ENCODE measurements at regions not wholly inside any gene's neighbourhood (a gene's known extent, or its start where the extent isn't known, plus 50 kb on each side); places are given as distances from the start of the nearest gene placed in this dataset.
"Not testable (repeated sequence)": the region's sequence is repeated elsewhere in the genome, so short reads cannot be mapped to it uniquely, and the experiment has no call there.

DNA sequence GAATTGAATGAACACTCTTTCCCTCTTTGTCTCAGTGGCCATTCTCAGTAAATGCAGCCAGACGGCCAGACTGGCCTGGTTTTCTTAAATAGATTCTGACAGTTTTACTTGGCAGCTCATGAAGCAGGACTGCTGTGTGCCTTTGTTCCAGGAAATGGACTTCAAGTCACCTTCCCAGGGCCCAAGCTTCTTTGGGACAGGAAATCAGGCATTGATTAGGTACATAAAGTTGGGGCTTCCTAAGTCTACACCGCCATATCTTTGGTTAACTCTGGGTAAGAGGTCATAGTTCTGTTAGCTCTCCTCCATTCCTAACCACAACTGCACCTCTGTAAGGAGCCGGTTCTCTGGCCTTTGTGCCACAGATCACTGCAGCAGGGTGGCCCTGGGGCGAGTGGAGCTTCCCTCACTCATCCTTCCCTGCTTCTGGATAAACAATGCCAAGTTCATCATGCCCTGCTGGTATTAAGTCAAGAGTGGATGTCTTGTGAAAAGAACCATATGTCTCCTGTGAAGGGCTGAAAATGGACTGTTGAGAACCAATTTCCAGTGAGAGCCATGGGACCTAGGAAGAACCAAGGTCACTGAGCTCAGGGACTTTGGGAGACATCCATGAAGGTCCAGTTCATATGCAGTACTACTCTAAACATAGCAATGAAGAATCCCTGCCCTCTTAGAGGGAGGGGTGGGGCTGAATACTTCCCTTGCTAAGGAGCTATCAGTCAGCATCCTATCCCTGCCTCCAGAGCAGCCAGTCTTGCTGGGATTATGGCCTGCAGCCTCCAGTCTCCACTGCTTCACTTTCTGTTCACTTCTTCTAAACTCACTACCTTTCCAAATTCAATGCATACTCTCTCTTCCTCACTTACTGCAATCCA is 122.6 kb upstream of the XPO1 start:
- TF ChIP-seq, protein P1, sequence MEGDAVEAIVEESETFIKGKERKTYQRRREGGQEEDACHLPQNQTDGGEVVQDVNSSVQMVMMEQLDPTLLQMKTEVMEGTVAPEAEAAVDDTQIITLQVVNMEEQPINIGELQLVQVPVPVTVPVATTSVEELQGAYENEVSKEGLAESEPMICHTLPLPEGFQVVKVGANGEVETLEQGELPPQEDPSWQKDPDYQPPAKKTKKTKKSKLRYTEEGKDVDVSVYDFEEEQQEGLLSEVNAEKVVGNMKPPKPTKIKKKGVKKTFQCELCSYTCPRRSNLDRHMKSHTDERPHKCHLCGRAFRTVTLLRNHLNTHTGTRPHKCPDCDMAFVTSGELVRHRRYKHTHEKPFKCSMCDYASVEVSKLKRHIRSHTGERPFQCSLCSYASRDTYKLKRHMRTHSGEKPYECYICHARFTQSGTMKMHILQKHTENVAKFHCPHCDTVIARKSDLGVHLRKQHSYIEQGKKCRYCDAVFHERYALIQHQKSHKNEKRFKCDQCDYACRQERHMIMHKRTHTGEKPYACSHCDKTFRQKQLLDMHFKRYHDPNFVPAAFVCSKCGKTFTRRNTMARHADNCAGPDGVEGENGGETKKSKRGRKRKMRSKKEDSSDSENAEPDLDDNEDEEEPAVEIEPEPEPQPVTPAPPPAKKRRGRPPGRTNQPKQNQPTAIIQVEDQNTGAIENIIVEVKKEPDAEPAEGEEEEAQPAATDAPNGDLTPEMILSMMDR (IDR thresholded peaks at IDR 0.05) = no peak
- TF ChIP-seq ZFX (IDR thresholded peaks at IDR 0.05; ENCODE audit: borderline replicate concordance) = no peak
- no peak overlapping the region for H3K27ac ChIP-seq

DNA sequence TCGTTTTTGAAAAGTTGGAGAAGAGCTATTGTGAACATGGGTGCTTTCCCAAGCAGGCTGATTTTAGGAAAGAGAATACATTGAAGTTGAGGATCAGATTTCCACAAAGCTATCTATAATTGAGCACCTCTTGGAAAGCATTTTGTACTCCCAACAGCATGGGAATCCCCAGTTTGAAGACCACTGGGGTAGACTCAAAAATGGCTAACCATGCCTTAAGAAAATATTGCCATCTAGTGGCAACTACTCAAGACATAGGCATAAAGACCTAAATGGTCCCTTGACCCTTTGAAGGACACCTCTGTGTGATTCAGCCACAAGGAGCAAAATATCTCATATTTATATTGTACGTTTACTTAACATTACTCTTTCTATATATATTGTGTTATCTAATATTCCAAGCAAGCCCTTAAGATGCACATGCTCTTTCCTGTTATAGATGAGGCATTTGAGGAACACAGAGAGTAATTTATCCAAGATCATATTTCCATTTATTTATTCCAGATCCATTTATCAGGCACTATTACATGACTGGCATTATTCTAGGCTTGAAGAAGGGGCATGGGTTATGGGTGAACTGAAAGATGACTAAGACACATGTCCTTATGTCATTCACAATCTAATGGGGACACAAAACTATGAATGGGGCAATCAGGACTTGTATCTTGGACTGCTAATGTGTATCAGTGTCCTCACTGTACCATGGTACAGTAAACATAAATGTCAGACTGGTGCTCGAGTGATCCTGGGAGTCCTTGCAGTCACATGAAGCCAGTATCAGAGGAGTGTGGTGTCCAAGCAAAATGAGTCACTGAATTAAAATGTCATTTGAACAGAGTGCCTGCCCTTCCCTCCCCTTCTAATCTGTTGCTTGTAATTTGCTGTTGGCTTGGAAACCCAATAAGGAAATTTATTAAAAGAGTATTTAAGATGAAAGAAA is 121.0 kb upstream of the XPO1 start:
- H3K27ac ChIP-seq = no peak overlapping the region
- TF ChIP-seq, protein P1 (IDR thresholded peaks at IDR 0.05) = peak; percentile 79
- no peak for TF ChIP-seq ZFX (IDR thresholded peaks at IDR 0.05; ENCODE audit: borderline replicate concordance)

DNA sequence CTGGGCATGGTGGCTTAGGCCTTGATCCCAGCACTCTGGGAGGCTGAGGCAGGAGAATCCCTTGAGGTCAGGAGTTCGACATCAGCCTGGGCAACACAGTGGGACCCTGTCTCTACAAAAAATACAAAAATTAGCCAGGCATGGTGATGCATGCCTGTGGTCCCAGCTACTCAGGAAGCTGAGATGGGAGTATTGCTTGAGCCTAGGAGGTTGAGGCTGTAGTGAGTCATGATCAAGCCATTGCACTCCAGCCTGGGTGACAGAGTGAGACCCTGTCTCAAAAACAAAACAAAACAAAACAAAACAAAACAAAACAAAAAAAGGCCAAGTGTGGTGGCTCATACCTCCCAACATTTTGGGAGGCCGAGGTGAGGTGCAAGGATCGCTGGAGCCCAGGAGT is 111.8 kb upstream of the XPO1 start:
- H3K27ac ChIP-seq = not testable (repeated sequence)

DNA sequence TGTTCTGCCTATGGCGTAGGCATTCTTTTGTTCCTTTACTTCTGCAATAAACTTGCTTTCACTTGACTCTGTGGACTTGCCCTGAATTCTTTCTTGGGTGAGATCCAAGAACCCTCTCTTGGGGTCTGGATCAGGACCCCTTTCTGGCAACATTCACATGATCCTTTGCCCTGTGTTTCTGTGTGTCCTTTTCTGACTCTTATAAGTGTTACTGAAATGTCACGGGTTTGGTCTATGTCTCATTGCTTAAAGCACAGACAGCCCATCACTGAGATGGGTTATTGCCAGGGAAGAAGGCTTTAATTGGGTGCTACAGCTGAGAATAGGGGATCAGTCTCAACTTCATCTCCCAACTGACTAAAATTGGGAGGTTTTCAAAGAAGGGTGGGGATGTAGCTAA is 110.9 kb upstream of the XPO1 start:
- no peak overlapping the region for H3K27ac ChIP-seq
- no peak for TF ChIP-seq ZFX (IDR thresholded peaks at IDR 0.05; ENCODE audit: borderline replicate concordance)
- TF ChIP-seq, protein P1 (IDR thresholded peaks at IDR 0.05) = no peak

DNA sequence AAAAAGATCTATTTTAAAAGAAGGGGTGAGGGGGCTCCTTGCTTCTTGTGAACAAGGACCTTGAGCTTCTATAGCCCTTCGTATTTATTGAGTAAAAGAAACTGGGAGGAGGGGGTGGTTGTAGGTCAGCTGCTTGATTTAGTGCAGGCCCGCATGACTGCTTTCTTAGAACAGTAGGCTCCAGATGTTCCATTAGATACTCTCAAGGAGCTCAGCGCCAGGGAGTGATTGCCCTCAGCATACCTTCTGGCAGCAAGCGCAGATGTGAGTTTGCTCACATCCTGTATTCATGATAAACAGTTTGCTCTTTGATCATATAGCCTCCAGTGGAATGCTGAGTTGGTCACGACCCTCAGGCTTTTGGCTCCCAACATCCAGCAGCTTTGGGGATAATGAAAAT is 108.9 kb upstream of the XPO1 start:
- no peak overlapping the region for H3K27ac ChIP-seq
- TF ChIP-seq, protein P1 (IDR thresholded peaks at IDR 0.05) = no peak
- TF ChIP-seq ZFX (IDR thresholded peaks at IDR 0.05; ENCODE audit: borderline replicate concordance) = no peak

DNA sequence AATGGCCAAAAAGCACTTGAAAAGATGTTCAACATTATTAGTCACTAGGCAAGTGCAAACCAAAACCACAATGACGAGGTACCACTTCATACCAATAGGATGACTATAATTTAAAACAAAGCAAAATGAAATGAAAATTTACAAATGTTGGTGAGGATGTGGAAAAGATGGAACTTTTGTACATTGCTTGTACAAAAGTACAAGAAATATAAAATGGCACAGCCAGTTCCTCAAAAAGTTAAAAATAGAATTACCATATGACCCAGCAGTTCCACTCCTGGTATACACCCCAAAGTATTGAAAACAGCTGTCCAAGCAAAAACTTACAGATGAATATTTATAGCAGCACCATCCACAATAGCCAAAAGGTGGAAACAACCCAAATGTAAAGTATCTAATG is 107.8 kb upstream of the XPO1 start:
- H3K27ac ChIP-seq = no peak overlapping the region
- no peak for TF ChIP-seq ZFX (IDR thresholded peaks at IDR 0.05; ENCODE audit: borderline replicate concordance)
- TF ChIP-seq, protein P1 (IDR thresholded peaks at IDR 0.05) = no peak

DNA sequence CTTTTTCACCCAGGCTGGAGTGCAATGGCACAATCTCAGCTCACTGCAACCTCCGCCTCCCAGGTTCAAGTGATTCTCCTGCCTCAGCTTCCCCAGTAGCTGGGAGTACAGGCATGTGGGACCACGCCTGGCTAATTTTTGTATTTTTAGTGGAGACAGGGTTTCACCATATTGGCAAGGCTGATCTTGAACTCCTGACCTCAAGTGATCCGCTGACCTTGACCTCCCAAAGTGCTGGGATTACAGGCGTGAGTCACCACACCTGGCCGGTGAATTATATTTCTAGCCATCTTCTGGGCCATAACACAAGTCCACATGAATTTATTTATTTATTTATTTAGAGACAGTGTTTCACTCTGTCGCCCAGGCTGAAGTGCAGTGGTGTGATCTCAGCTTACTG is 105.0 kb upstream of the XPO1 start:
- H3K27ac ChIP-seq = not testable (repeated sequence)

DNA sequence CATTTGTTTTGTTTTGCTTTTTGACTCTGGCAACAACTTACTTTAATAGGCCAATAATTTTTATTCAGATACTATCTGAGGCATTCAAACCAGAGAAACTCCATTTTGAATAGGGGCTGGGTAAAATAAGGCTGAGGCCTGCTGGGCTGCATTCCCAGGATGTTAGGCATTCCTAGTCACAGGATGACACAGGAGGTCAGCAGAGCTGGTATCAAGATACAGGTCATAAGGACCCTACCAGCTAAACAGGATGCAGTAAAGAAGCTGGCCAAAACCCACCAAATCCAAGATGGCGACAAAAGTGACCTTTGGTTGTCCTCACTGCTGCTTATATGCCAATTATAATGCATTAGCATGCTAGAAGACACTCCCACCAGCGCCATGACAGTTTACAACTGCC is 102.2 kb upstream of the XPO1 start:
- H3K27ac ChIP-seq = no peak overlapping the region
- TF ChIP-seq ZFX (IDR thresholded peaks at IDR 0.05; ENCODE audit: borderline replicate concordance) = no peak
- TF ChIP-seq, protein P1 (IDR thresholded peaks at IDR 0.05) = no peak

All from 22Rv1 (cell line).